Neural cell (in vitro differentiated cells): ENCODE measurements at regions not wholly inside any gene's neighbourhood (a gene's known extent, or its start where the extent isn't known, plus 50 kb on each side); places are given as distances from the start of the nearest gene placed in this dataset.

Experiments
- CTCF ChIP-seq: fragments of 450-650 bp; IDR thresholded peaks from 2 replicates; pipeline ENCODE4 v1.5.1; 2014; ENCODE audit warnings: antibody characterized with exemption, mild to moderate bottlenecking, moderate library complexity; ENCODE audit not compliant: poor library complexity, severe bottlenecking
- EZH2 ChIP-seq: fragments of 200-600, 300-800 bp; shearing (Covaris generic), sonication (generic); IDR thresholded peaks from 2 replicates; pipeline ENCODE4 v1.6.1; 2014; ENCODE audit warnings: antibody characterized with exemption, low read length, borderline replicate concordance, mild to moderate bottlenecking; ENCODE audit not compliant: insufficient read depth, poor library complexity, severe bottlenecking
- POLR2AphosphoS5 ChIP-seq: IDR thresholded peaks from 2 replicates; pipeline ENCODE4 v1.6.1; 2012
- RAD21 ChIP-seq: fragments of 450-650 bp; conservative IDR thresholded peaks from 2 replicates; pipeline ENCODE4 v1.6.1; 2014; ENCODE audit warnings: antibody characterized with exemption, mild to moderate bottlenecking, moderate library complexity
- REST ChIP-seq: IDR thresholded peaks from 2 replicates; pipeline ENCODE4 v1.6.1; 2012; ENCODE audit warnings: borderline replicate concordance

GRCh38 chr22:48396091-48396784 lies 1431.4 kb downstream of the BRD1 start:
- TF ChIP-seq POLR2AphosphoS5, result no peak
- no peak for TF ChIP-seq CTCF
- no peak for TF ChIP-seq EZH2
- TF ChIP-seq RAD21, result no peak
- no peak for TF ChIP-seq REST
